Neuronal stem cell (in vitro differentiated cells): ENCODE measurements at regions not wholly inside any gene's neighbourhood (a gene's known extent, or its start where the extent isn't known, plus 50 kb on each side); places are given as distances from the start of the nearest gene placed in this dataset.

Experiments
- DNase-seq: peaks from one replicate; pipeline ENCODE4 v3.0.0-alpha.2; 2013; ENCODE audit warnings: low spot score
- H2AFZ ChIP-seq: one replicate; pipeline ENCODE4 v1.6.1; 2013; ENCODE audit warnings: mild to moderate bottlenecking, low read length, inconsistent platforms
- H2AK5ac ChIP-seq: 2 replicates; pipeline ENCODE4 v1.6.1; 2013; ENCODE audit warnings: low read depth, mild to moderate bottlenecking, inconsistent platforms, low read length, moderate library complexity, mixed read lengths
- H2BK120ac ChIP-seq: 2 replicates; pipeline ENCODE4 v1.6.1; 2013; ENCODE audit warnings: low read depth, mild to moderate bottlenecking, inconsistent platforms, low read length, moderate library complexity, mixed read lengths
- H2BK12ac ChIP-seq: one replicate; pipeline ENCODE4 v1.6.1; 2013; ENCODE audit warnings: low read length, inconsistent platforms
- H2BK15ac ChIP-seq: 2 replicates; pipeline ENCODE4 v1.6.1; 2013; ENCODE audit warnings: mild to moderate bottlenecking, low read length, inconsistent platforms, mixed read lengths
- H2BK5ac ChIP-seq: one replicate; pipeline ENCODE4 v1.6.1; 2013; ENCODE audit warnings: inconsistent platforms, mild to moderate bottlenecking, low read length, moderate library complexity
- H3K14ac ChIP-seq: one replicate; pipeline ENCODE4 v1.6.1; 2013; ENCODE audit warnings: low read length, inconsistent platforms
- H3K18ac ChIP-seq: 2 replicates; pipeline ENCODE4 v1.6.1; 2013; ENCODE audit warnings: low read length, inconsistent platforms
- H3K23ac ChIP-seq: 2 replicates; pipeline ENCODE4 v1.6.1; 2013; ENCODE audit warnings: low read depth, mild to moderate bottlenecking, mixed read lengths, low read length, inconsistent platforms; ENCODE audit not compliant: poor library complexity
- H3K27ac ChIP-seq: replicated peaks from 3 replicates; pipeline ENCODE4 v1.5.1; 2013; ENCODE audit warnings: low read length, inconsistent platforms
- H3K27me3 ChIP-seq, 3 experiments: 2 replicates each; pipeline ENCODE4 v1.6.1; 2013; ENCODE audit warnings: low read length in 3 of 3, mild to moderate bottlenecking in 2 of 3, inconsistent platforms in 1 of 3, low read depth in 1 of 3, mixed read lengths in 1 of 3, moderate library complexity in 1 of 3; ENCODE audit not compliant: control insufficient read depth in 3 of 3, insufficient read depth in 3 of 3
- H3K36me3 ChIP-seq, 2 donors: replicated peaks in 1 of 2; 2 replicates each; pipeline ENCODE4 v1.6.1; 2013; ENCODE audit warnings: low read length in 2 of 2; ENCODE audit not compliant: control insufficient read depth in 2 of 2, insufficient read depth in 2 of 2
- H3K4ac ChIP-seq: 2 replicates; pipeline ENCODE4 v1.6.1; 2013; ENCODE audit warnings: inconsistent platforms, mild to moderate bottlenecking, low read length, moderate library complexity
- H3K4me1 ChIP-seq, 2 donors: 1 replicate in 1 of 2; 2 replicates in 1 of 2; pipeline ENCODE4 v1.6.1; 2013; ENCODE audit warnings: low read length in 2 of 2, low read depth in 1 of 2; ENCODE audit not compliant: control insufficient read depth in 2 of 2, insufficient read depth in 1 of 2
- H3K4me2 ChIP-seq: one replicate; pipeline ENCODE4 v1.6.1; 2013; ENCODE audit warnings: mild to moderate bottlenecking, low read length, inconsistent platforms; ENCODE audit not compliant: insufficient read depth, poor library complexity, severe bottlenecking
- H3K4me3 ChIP-seq, 2 donors: 2 replicates each; pipeline ENCODE4 v1.5.1; 2013; ENCODE audit warnings: low read length in 2 of 2, mild to moderate bottlenecking in 2 of 2, inconsistent platforms in 1 of 2, moderate library complexity in 1 of 2
- H3K79me1 ChIP-seq: one replicate; pipeline ENCODE4 v1.6.1; 2013; ENCODE audit warnings: low read depth, mild to moderate bottlenecking, inconsistent platforms, low read length, moderate library complexity
- H3K9ac ChIP-seq: one replicate; pipeline ENCODE4 v1.6.1; 2013; ENCODE audit warnings: mild to moderate bottlenecking, low read depth, low read length, inconsistent platforms; ENCODE audit not compliant: poor library complexity
- H3K9me3 ChIP-seq, 2 donors: replicated peaks in 1 of 2; 2 replicates each; pipeline versions ENCODE3 to v1.6.1; 2013; ENCODE audit warnings: low read length in 2 of 2, mild to moderate bottlenecking in 2 of 2, inconsistent platforms in 1 of 2, low read depth in 1 of 2, mixed read lengths in 1 of 2, moderate library complexity in 1 of 2; ENCODE audit not compliant: control insufficient read depth in 2 of 2, insufficient read depth in 1 of 2
- H4K8ac ChIP-seq: one replicate; pipeline ENCODE4 v1.6.1; 2013; ENCODE audit warnings: low read depth, mild to moderate bottlenecking, inconsistent platforms, low read length, moderate library complexity
- H4K91ac ChIP-seq: one replicate; pipeline ENCODE4 v1.6.1; 2013; ENCODE audit warnings: low read length, low read depth, mild to moderate bottlenecking, inconsistent platforms; ENCODE audit not compliant: poor library complexity
- WGBS, 2 donors: extraction: QIAGEN DNeasy Blood & Tissue Kit; methylation state at CpG; one replicate each; pipeline ENCODE4 v1.1.7; 2013; ENCODE audit warnings: missing lambda C conversion rate in 2 of 2, mixed read lengths in 1 of 2; ENCODE audit not compliant: insufficient read length in 2 of 2, insufficient replicate concordance in 1 of 2; ENCODE audit errors: extremely low coverage in 2 of 2; 5-methylcytosine and 5-hydroxymethylcytosine counted together

GRCh38 chr4:30828264-30828926 is 108.2 kb downstream of the PCDH7 start:
- H3K23ac ChIP-seq: no peak overlapping the region
- no peaks in the 10 kb centered on the region for H3K79me1 ChIP-seq
- H3K18ac ChIP-seq: no peak overlapping the region
- H3K4me3 ChIP-seq: no peak overlapping the region
- no peak overlapping the region for H2BK15ac ChIP-seq
- H2AK5ac ChIP-seq: no peak overlapping the region
- no peak for DNase-seq
- no peak overlapping the region for H4K8ac ChIP-seq
- no peak overlapping the region for H3K4me2 ChIP-seq
- H3K14ac ChIP-seq: no peak overlapping the region
- no peaks in the 10 kb centered on the region for H3K9me3 ChIP-seq
- H2BK12ac ChIP-seq: no peak overlapping the region
- no peak overlapping the region for H2BK120ac ChIP-seq
- no peak overlapping the region for H3K9ac ChIP-seq
- no peaks in the 10 kb centered on the region for H3K36me3 ChIP-seq
- H4K91ac ChIP-seq: no peak overlapping the region
- H3K4me1 ChIP-seq: no peaks in the 10 kb centered on the region
- H3K27ac ChIP-seq: no peak overlapping the region
- no peak overlapping the region for H2BK5ac ChIP-seq
- H3K27me3 ChIP-seq: no peaks in the 10 kb centered on the region
- no CpG with 5 or more reads among the region's 5 CpGs for WGBS, 2 donors
- H2AFZ ChIP-seq: no peak overlapping the region
- no peak overlapping the region for H3K4ac ChIP-seq

- no peak overlapping the region for H3K27ac ChIP-seq
These were observed 112.5 kb downstream of the PCDH7 start for GRCh38 chr4:30832639-30833038.

GRCh38 chr4:30833206-30833605 is 113.0 kb downstream of the PCDH7 start:
- no peak overlapping the region for H2AFZ ChIP-seq
- no peak for DNase-seq

More at GRCh38 chr4:30832639-30833038, 112.5 kb downstream of the PCDH7 start:
- no peak overlapping the region for H3K4me2 ChIP-seq
- no peak overlapping the region for H3K9ac ChIP-seq
- H3K23ac ChIP-seq: no peak overlapping the region
- H4K91ac ChIP-seq: no peak overlapping the region
- no peak overlapping the region for H3K4me3 ChIP-seq
- H2BK120ac ChIP-seq: no peak overlapping the region
- H2AFZ ChIP-seq: no peak overlapping the region
- no peak overlapping the region for H2AK5ac ChIP-seq
- H3K14ac ChIP-seq: no peak overlapping the region
- H3K18ac ChIP-seq: no peak overlapping the region
- no peak overlapping the region for H2BK15ac ChIP-seq
- no peaks in the 10 kb centered on the region for H3K9me3 ChIP-seq
- peaks cover 4 to 8% of the 10 kb centered on the region in 2 donors for H3K4me1 ChIP-seq
- H3K4ac ChIP-seq: no peak overlapping the region
- DNase-seq: no peak
- no peaks in the 10 kb centered on the region for H3K36me3 ChIP-seq
- H4K8ac ChIP-seq: no peak overlapping the region
- no peaks in the 10 kb centered on the region for H3K27me3 ChIP-seq
- H2BK5ac ChIP-seq: no peak overlapping the region
- WGBS, 2 donors: no CpG with 5 or more reads among the region's 2 CpGs
- H2BK12ac ChIP-seq: no peak overlapping the region
- no peaks in the 10 kb centered on the region for H3K79me1 ChIP-seq

GRCh38 chr4:30835044-30835443 is 114.9 kb downstream of the PCDH7 start:
- Histone ChIP-seq H3K9me3 (no peaks in the 10 kb centered on the region), H3K14ac (peak overlapping the region; percentile 47), H3K4me3 (no peak overlapping the region), H3K36me3 (no peaks in the 10 kb centered on the region), H3K27me3 (no peaks in the 10 kb centered on the region), H2AFZ (no peak overlapping the region), H2BK12ac (no peak overlapping the region), H3K27ac (no peak overlapping the region), H4K91ac (no peak overlapping the region), H2BK15ac (no peak overlapping the region), H4K8ac (no peak overlapping the region), H2AK5ac (no peak overlapping the region), H3K18ac (peak overlapping the region; percentile 70), H3K4me1 (peaks cover 6 to 10% of the 10 kb centered on the region in 2 donors), H3K23ac (no peak overlapping the region), H2BK120ac (no peak overlapping the region), H2BK5ac (no peak overlapping the region), H3K4me2 (no peak overlapping the region), H3K79me1 (no peaks in the 10 kb centered on the region), H3K4ac (no peak overlapping the region), H3K9ac (no peak overlapping the region)
- no CpG with 5 or more reads among the region's 11 CpGs for WGBS, 2 donors
- no peak for DNase-seq

More at GRCh38 chr4:30833206-30833605, 113.0 kb downstream of the PCDH7 start:
- H3K79me1 ChIP-seq: no peaks in the 10 kb centered on the region
- H2AK5ac ChIP-seq: no peak overlapping the region
- WGBS, 2 donors: no CpG with 5 or more reads among the region's 2 CpGs
- H2BK5ac ChIP-seq: no peak overlapping the region
- no peak overlapping the region for H3K14ac ChIP-seq
- H3K27ac ChIP-seq: no peak overlapping the region
- H3K23ac ChIP-seq: no peak overlapping the region
- no peak overlapping the region for H3K18ac ChIP-seq
- H3K4me3 ChIP-seq: no peak overlapping the region
- H3K4me1 ChIP-seq: peaks cover 6 to 8% of the 10 kb centered on the region in 2 donors
- H3K9ac ChIP-seq: no peak overlapping the region
- H3K27me3 ChIP-seq: no peaks in the 10 kb centered on the region
- no peak overlapping the region for H2BK120ac ChIP-seq
- no peak overlapping the region for H3K4me2 ChIP-seq
- no peak overlapping the region for H3K4ac ChIP-seq
- no peaks in the 10 kb centered on the region for H3K9me3 ChIP-seq
- H3K36me3 ChIP-seq: no peaks in the 10 kb centered on the region
- H2BK12ac ChIP-seq: no peak overlapping the region
- no peak overlapping the region for H2BK15ac ChIP-seq
- no peak overlapping the region for H4K8ac ChIP-seq
- H4K91ac ChIP-seq: no peak overlapping the region
